Glutamatergic neuron (in vitro differentiated cells): ENCODE measurements at regions not wholly inside any gene's neighbourhood (a gene's known extent, or its start where the extent isn't known, plus 50 kb on each side); places are given as distances from the start of the nearest gene placed in this dataset.

ENCODE experiments used
- DNase-seq: peaks from one replicate; pipeline ENCODE4 v3.0.0; 2022
- H3K27ac Mint-ChIP-seq: one replicate; pipeline ENCODE4 v1.8.0; 2020; ENCODE audit warnings: mild to moderate bottlenecking, mixed read lengths, inconsistent platforms; ENCODE audit not compliant: unreplicated experiment
- H3K27me3 Mint-ChIP-seq: one replicate; pipeline ENCODE4 v1.8.0; 2020; ENCODE audit warnings: mild to moderate bottlenecking, moderate library complexity, mixed read lengths, inconsistent platforms; ENCODE audit not compliant: unreplicated experiment
- H3K36me3 Mint-ChIP-seq: one replicate; pipeline ENCODE4 v1.8.0; 2020; ENCODE audit warnings: mild to moderate bottlenecking, mixed read lengths, inconsistent platforms; ENCODE audit not compliant: unreplicated experiment
- H3K4me1 Mint-ChIP-seq: one replicate; pipeline ENCODE4 v1.8.0; 2020; ENCODE audit warnings: mild to moderate bottlenecking, low read depth, mixed read lengths, inconsistent platforms; ENCODE audit not compliant: unreplicated experiment
- H3K4me3 Mint-ChIP-seq: one replicate; pipeline ENCODE4 v1.8.0; 2020; ENCODE audit warnings: mild to moderate bottlenecking, mixed read lengths, inconsistent platforms; ENCODE audit not compliant: unreplicated experiment
- H3K9me3 Mint-ChIP-seq: one replicate; pipeline ENCODE4 v1.8.0; 2020; ENCODE audit warnings: mild to moderate bottlenecking, moderate library complexity, mixed read lengths, inconsistent platforms; ENCODE audit not compliant: unreplicated experiment
- TF ChIP-seq, protein P1 (sequence below): fragments of 200-600 bp; sonication (generic); IDR thresholded peaks from one replicate; pipeline ENCODE4 v1.5.0; 2021; ENCODE audit not compliant: partially characterized antibody, unreplicated experiment

DNA sequence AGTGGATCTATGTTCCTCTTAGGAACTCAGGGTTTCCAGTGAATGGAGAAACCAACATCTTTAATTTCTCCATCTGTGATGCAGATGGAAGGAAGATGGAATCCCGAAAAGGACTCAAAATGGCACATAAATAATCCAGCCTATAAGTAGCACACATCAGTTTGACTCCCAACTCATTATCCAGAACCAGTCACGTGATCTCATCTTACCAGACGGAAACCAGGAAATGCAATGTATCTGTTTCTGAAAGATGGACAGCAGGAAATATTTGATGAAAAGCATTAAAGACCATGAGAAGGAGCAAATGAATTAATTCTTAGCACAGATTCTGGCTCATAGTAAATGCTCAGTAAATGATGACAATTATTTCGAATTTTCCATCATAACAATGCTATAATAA lies 443.1 kb upstream of the FMR1 start:
- Mint-ChIP-seq H3K36me3 (no peaks in the 10 kb centered on the region), H3K9me3 (no peaks in the 10 kb centered on the region), H3K27me3 (peaks cover 1% of the 10 kb centered on the region), H3K4me1 (no peaks in the 10 kb centered on the region), H3K27ac (no peak overlapping the region), H3K4me3 (no peak overlapping the region)
- DNase-seq: no peak
- TF ChIP-seq, protein P1, sequence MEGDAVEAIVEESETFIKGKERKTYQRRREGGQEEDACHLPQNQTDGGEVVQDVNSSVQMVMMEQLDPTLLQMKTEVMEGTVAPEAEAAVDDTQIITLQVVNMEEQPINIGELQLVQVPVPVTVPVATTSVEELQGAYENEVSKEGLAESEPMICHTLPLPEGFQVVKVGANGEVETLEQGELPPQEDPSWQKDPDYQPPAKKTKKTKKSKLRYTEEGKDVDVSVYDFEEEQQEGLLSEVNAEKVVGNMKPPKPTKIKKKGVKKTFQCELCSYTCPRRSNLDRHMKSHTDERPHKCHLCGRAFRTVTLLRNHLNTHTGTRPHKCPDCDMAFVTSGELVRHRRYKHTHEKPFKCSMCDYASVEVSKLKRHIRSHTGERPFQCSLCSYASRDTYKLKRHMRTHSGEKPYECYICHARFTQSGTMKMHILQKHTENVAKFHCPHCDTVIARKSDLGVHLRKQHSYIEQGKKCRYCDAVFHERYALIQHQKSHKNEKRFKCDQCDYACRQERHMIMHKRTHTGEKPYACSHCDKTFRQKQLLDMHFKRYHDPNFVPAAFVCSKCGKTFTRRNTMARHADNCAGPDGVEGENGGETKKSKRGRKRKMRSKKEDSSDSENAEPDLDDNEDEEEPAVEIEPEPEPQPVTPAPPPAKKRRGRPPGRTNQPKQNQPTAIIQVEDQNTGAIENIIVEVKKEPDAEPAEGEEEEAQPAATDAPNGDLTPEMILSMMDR: no peak

DNA sequence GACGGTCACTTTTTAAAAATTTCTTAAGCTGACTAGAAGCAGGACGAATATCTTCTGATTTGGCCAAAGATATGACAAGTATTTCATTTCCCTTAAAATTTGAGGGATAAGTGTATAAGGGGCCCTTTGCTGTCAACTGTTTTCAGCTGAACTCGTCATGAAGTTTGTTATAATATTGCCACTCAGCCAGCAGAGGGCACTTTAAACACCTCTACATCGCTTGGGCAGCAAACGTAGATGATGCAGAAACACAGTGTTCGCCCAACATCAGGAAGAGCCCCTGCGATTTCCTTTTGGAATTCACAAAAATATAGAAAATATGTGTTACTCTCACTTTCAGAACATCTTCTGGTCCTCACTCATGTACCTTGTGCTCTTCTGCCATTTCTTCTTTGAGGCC lies 435.7 kb upstream of the FMR1 start:
- DNase-seq: peak; percentile 13
- Mint-ChIP-seq H3K27me3 (peaks cover 1% of the 10 kb centered on the region), H3K4me3 (no peak overlapping the region), H3K27ac (no peak overlapping the region), H3K4me1 (no peaks in the 10 kb centered on the region), H3K9me3 (no peaks in the 10 kb centered on the region), H3K36me3 (no peaks in the 10 kb centered on the region)
- TF ChIP-seq, protein P1: peak; percentile 18

DNA sequence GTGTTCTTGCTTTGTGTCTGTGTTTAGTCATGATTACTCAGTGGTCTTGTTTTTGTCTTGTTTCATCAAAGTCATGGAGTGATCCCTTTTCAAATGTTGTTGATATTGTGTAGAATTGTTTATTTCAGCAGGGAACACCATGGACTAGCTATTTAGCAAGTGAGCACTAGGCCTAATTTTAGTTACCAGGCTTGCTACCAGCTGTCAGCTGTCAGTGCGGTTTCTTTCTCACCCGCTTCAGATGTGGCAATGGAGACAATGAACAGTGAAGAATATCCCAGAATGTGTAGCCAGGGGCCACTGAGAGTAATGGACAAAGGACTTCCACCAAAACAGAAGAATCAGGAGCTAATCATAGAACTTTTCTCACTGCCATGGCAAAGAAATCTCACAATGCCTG lies 432.8 kb upstream of the FMR1 start:
- no peaks in the 10 kb centered on the region for H3K4me1 Mint-ChIP-seq
- TF ChIP-seq, protein P1: no peak
- no peaks in the 10 kb centered on the region for H3K9me3 Mint-ChIP-seq
- DNase-seq: no peak
- no peaks in the 10 kb centered on the region for H3K36me3 Mint-ChIP-seq
- no peak overlapping the region for H3K4me3 Mint-ChIP-seq
- peaks cover 3% of the 10 kb centered on the region for H3K27me3 Mint-ChIP-seq
- H3K27ac Mint-ChIP-seq: no peak overlapping the region

DNA sequence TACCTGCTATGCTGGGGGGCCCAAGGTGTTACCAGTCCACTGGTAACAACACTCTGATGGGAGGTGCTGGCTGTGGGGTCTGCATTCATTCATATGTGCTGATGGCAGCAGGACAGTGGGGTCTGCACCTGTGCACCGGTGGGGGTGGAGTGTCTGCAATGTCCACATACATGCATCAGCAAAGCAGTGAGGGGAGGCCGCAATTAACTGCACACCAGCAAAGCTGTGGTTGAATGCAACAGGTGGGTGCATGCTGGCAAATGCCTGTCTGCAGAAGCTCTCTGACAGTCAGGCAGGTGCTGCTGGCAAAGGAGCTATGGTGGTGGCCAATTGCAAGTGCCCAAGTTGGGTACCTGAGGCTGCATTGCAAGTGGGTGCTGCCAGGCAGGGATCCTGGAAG lies 426.5 kb upstream of the FMR1 start:
- Mint-ChIP-seq H3K9me3 (no peaks in the 10 kb centered on the region), H3K27ac (no peak overlapping the region), H3K27me3 (peaks cover 2% of the 10 kb centered on the region), H3K4me1 (no peaks in the 10 kb centered on the region), H3K4me3 (no peak overlapping the region), H3K36me3 (no peaks in the 10 kb centered on the region)
- TF ChIP-seq, protein P1: no peak
- no peak for DNase-seq

DNA sequence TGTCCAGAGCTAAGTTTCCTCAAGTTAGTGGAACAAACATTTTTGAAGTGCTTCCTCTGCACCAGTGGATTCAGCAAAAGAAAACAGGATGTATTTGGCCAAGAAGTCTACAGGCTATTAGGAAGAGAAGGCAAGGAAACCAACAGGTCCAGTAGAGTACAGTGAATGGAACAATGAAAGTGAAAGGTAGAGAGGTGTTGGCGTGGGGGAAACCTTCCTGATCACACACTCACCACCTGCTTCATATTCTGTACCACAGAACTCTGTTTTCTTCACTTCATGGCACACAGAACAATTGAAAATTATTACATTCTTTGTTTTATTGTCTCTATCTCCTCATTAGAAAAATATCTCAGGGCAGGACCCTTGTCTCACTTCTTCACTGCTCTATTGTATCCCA lies 417.4 kb upstream of the FMR1 start:
- Mint-ChIP-seq H3K27me3 (no peaks in the 10 kb centered on the region), H3K4me3 (no peak overlapping the region), H3K36me3 (no peaks in the 10 kb centered on the region), H3K27ac (no peak overlapping the region), H3K9me3 (no peaks in the 10 kb centered on the region), H3K4me1 (no peaks in the 10 kb centered on the region)
- no peak for DNase-seq
- TF ChIP-seq, protein P1: no peak
